GM12892 (cell line): ENCODE measurements at regions not wholly inside any gene's neighbourhood (a gene's known extent, or its start where the extent isn't known, plus 50 kb on each side); places are given as distances from the start of the nearest gene placed in this dataset.

ENCODE experiments used
- POLR2AphosphoS5 ChIP-seq: IDR thresholded peaks from 2 replicates; pipeline ENCODE4 v1.6.1; 2011; ENCODE audit warnings: low read depth, low read length, control low read depth
- TAF1 ChIP-seq: IDR thresholded peaks from 2 replicates; pipeline ENCODE4 v1.6.1; 2011; ENCODE audit warnings: low read depth, mild to moderate bottlenecking, control low read depth, low read length, borderline replicate concordance

- TF ChIP-seq TAF1 (no peak), POLR2AphosphoS5 (no peak)
Measured at GRCh38 chr5:86011937-86012336, 605.8 kb upstream of the COX7C start.
